ENCODE measurements at regions not wholly inside any gene's neighbourhood (a gene's known extent, or its start where the extent isn't known, plus 50 kb on each side); places are given as distances from the start of the nearest gene placed in this dataset.

- H3K9ac ChIP-seq (replicated peaks in 1 of 4; ENCODE audit: extremely low read depth in 1 of 4, low read depth in 3 of 4, low read length in 3 of 4): no peak overlapping the region
- no peak overlapping the region for H4K5ac ChIP-seq (ENCODE audit: insufficient read length, low read depth, low read length)
- no peaks in the 10 kb centered on the region for H3K36me3 ChIP-seq (ENCODE audit: control insufficient read depth in 2 of 4, insufficient read depth in 4 of 4, low read length in 3 of 4)
- no peak overlapping the region for H4K8ac ChIP-seq (ENCODE audit: extremely low read depth, insufficient read depth, low read length)
- H3K4ac ChIP-seq (replicated peaks; ENCODE audit: insufficient read length, low read depth, low read length): no peak overlapping the region
- no peak overlapping the region for H3K56ac ChIP-seq (replicated peaks; ENCODE audit: insufficient read length, low read depth, low read length)
- H2AFZ ChIP-seq (ENCODE audit: low read length): no peak overlapping the region
- H3K79me2 ChIP-seq (ENCODE audit: control insufficient read depth in 1 of 2, insufficient read depth in 2 of 2, low read length in 2 of 2): no peaks in the 10 kb centered on the region
- no peaks in the 10 kb centered on the region for H3K27me3 ChIP-seq (replicated peaks in 1 of 4; ENCODE audit: control insufficient read depth in 3 of 4, extremely low read depth in 1 of 4, insufficient read depth in 3 of 4, low read length in 3 of 4)
- WGBS, 2 experiments (ENCODE audit: extremely low coverage in 1 of 2, insufficient coverage in 1 of 2, insufficient read length in 1 of 2, insufficient replicate concordance in 2 of 2, low coverage in 1 of 2, low lambda C conversion rate in 2 of 2, missing lambda C conversion rate in 1 of 2): 89% methylated on average over 2 of the region's 2 CpGs; no CpG with 5 or more reads in 1 of the 2 experiments
- H3K27ac ChIP-seq (ENCODE audit: low read depth, low read length): no peak overlapping the region
- no peaks in the 10 kb centered on the region for H3K9me3 ChIP-seq (ENCODE audit: insufficient read depth in 2 of 2, low read depth in 1 of 2, low read length in 1 of 2)
- H3K4me1 ChIP-seq (replicated peaks in 1 of 4; ENCODE audit: control insufficient read depth in 3 of 4, insufficient read depth in 4 of 4, low read length in 3 of 4): no peaks in the 10 kb centered on the region
- no peak for TF ChIP-seq SP2 (IDR thresholded peaks at IDR 0.05; ENCODE audit: low read length)
- no peak for TF ChIP-seq GTF2F1 (IDR thresholded peaks at IDR 0.05; ENCODE audit: borderline replicate concordance, low read depth, low read length)
- H3K79me1 ChIP-seq (ENCODE audit: low read depth, low read length): no peaks in the 10 kb centered on the region
- H2BK12ac ChIP-seq (ENCODE audit: low read depth, low read length): no peak overlapping the region
- H2BK120ac ChIP-seq (replicated peaks; ENCODE audit: low read depth, low read length): no peak overlapping the region
- H2BK20ac ChIP-seq (ENCODE audit: low read length): no peak overlapping the region
- H3K14ac ChIP-seq (ENCODE audit: insufficient read length): no peak overlapping the region
- ChIA-PET CTCF (ENCODE audit: partially characterized antibody) (interaction anchor here (1.3 kb wide), 1 partner anchor 10 kb away, joined by 3 read pairs; no protein-coding TSS in a partner anchor), POLR2A (ENCODE audit: partially characterized antibody) (no interaction called here)
- no peak overlapping the region for H2BK5ac ChIP-seq (ENCODE audit: low read depth, low read length)
- no peak for FAIRE-seq
- no peak overlapping the region for H2BK15ac ChIP-seq (ENCODE audit: low read length)
- no peak overlapping the region for H4K91ac ChIP-seq (replicated peaks; ENCODE audit: insufficient read length, low read length)
- no peak overlapping the region for H2AK5ac ChIP-seq (ENCODE audit: low read depth, low read length)
- no peak overlapping the region for H3K23ac ChIP-seq (ENCODE audit: insufficient read length)
- no peak for DNase-seq (ENCODE audit: low read depth in 1 of 2, low spot score in 2 of 2)
- H3K23me2 ChIP-seq (ENCODE audit: low read depth, low read length): no peaks in the 10 kb centered on the region
- H4K20me1 ChIP-seq (replicated peaks in 1 of 2; ENCODE audit: control insufficient read depth in 1 of 2, insufficient read depth in 2 of 2, low read length in 2 of 2): no peaks in the 10 kb centered on the region
- H3K4me2 ChIP-seq (ENCODE audit: insufficient read depth in 1 of 2, low read depth in 2 of 2, low read length in 2 of 2): no peak overlapping the region
- no peak overlapping the region for H3K18ac ChIP-seq (ENCODE audit: extremely low read depth, low read length)
- no peak overlapping the region for H3K4me3 ChIP-seq (ENCODE audit: extremely low read depth in 1 of 4, insufficient read depth in 2 of 4, low read depth in 3 of 4, low read length in 4 of 4)
Measured at GRCh38 chr5:152711801-152712388, 306.8 kb upstream of the NMUR2 start.
